Astrocyte (in vitro differentiated cells and primary cell): ENCODE measurements at regions not wholly inside any gene's neighbourhood (a gene's known extent, or its start where the extent isn't known, plus 50 kb on each side); places are given as distances from the start of the nearest gene placed in this dataset.

Experiments used
- EZH2 ChIP-seq: IDR thresholded peaks from 2 replicates; pipeline ENCODE4 v1.6.1; 2012; ENCODE audit warnings: mild to moderate bottlenecking, low read length, inconsistent platforms; ENCODE audit not compliant: insufficient read depth
- TF ChIP-seq, protein P1 (sequence below): IDR thresholded peaks from 2 replicates; pipeline ENCODE4 v1.5.1; 2011; ENCODE audit warnings: low read depth, mild to moderate bottlenecking, inconsistent platforms, low read length, moderate library complexity; ENCODE audit not compliant: insufficient read depth

DNA sequence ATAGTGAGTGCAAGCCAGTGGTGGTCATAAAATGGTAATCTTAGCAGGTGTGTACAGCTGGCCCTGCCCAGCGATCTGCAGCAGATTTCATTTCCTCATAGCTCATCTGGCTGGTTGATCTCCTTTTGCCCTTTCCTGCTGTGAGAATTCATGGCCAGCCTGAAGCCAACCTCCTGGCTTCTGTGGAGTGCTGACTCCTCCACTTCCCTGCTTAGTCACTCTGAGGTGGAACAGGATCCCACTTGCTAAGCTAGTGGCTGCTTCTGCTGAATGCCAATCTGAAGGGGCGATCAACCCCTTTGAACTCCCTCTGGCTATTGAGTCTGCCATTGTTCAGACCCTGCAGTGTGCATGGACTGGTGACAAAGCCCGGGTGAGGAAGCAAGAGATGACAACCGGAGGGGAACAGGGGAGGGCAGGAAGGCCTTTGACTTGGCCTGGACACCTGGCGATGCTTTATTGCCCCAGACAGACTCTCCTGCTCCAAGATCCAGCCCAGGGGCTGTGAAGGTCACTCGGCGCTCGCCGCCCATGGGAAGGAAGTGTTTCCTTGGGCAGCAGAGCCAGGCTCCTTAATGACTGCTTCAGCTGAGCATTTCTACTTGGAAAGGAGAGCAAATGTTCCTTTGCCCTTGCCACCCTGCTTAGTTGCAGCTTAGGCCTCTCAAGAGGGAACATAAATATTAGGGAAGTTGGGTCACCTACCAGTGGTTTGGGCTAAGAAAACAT is 341.1 kb downstream of the ZSWIM6 start:
- TF ChIP-seq, protein P1, sequence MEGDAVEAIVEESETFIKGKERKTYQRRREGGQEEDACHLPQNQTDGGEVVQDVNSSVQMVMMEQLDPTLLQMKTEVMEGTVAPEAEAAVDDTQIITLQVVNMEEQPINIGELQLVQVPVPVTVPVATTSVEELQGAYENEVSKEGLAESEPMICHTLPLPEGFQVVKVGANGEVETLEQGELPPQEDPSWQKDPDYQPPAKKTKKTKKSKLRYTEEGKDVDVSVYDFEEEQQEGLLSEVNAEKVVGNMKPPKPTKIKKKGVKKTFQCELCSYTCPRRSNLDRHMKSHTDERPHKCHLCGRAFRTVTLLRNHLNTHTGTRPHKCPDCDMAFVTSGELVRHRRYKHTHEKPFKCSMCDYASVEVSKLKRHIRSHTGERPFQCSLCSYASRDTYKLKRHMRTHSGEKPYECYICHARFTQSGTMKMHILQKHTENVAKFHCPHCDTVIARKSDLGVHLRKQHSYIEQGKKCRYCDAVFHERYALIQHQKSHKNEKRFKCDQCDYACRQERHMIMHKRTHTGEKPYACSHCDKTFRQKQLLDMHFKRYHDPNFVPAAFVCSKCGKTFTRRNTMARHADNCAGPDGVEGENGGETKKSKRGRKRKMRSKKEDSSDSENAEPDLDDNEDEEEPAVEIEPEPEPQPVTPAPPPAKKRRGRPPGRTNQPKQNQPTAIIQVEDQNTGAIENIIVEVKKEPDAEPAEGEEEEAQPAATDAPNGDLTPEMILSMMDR: no peak
- no peak for TF ChIP-seq EZH2
